Transverse colon (tissue), 4 donors: ENCODE measurements at regions not wholly inside any gene's neighbourhood (a gene's known extent, or its start where the extent isn't known, plus 50 kb on each side); places are given as distances from the start of the nearest gene placed in this dataset.

ENCODE experiments used
- EP300 ChIP-seq: sonication (generic); formaldehyde crosslinking; IDR thresholded peaks from one replicate; pipeline ENCODE4 v1.6.1; 2017; ENCODE audit warnings: antibody characterized with exemption, low read depth
- POLR2A ChIP-seq: fragments of 450-650 bp; IDR thresholded peaks from one replicate; pipeline ENCODE4 v1.6.1; 2016; ENCODE audit warnings: antibody characterized with exemption, mild to moderate bottlenecking, moderate library complexity
- POLR2AphosphoS5 ChIP-seq, 3 donors: sonication (generic); formaldehyde crosslinking; IDR thresholded peaks; one replicate each; pipeline ENCODE4 v1.6.1; 2016; ENCODE audit warnings: antibody characterized with exemption in 3 of 3
- TF ChIP-seq, protein P1 (sequence below), 5 experiments: fragments of 200-600 bp in 3 of 5; fragments of 450-650 bp in 2 of 5; sonication (generic) in 3 of 5; IDR thresholded peaks; 1 replicate in 2 of 5; 2 replicates in 3 of 5; pipeline ENCODE4 v1.5.1; 2016 to 2017; ENCODE audit warnings: antibody characterized with exemption in 5 of 5, inconsistent platforms in 3 of 5, mild to moderate bottlenecking in 2 of 5, moderate library complexity in 1 of 5

DNA sequence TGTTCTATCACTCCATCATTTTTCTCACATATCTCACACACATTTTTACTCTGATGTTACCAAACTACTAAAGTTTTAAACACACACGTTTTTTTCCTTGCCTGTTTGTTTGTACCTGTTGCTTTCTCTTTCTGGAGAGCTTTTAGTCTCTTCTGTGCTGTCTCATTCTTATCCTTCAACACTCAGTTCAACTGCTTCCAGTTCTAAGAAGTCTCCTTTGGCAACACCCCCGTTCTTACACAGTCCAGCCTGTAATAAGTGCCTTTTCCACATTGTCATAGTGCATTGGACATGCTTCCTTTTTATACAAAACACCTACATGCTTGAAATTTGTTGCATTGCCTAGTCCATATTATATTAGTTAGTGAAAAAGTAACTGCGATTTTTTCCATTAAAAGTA, 360.2 kb upstream of the BRINP3 start:
- TF ChIP-seq, protein P1, sequence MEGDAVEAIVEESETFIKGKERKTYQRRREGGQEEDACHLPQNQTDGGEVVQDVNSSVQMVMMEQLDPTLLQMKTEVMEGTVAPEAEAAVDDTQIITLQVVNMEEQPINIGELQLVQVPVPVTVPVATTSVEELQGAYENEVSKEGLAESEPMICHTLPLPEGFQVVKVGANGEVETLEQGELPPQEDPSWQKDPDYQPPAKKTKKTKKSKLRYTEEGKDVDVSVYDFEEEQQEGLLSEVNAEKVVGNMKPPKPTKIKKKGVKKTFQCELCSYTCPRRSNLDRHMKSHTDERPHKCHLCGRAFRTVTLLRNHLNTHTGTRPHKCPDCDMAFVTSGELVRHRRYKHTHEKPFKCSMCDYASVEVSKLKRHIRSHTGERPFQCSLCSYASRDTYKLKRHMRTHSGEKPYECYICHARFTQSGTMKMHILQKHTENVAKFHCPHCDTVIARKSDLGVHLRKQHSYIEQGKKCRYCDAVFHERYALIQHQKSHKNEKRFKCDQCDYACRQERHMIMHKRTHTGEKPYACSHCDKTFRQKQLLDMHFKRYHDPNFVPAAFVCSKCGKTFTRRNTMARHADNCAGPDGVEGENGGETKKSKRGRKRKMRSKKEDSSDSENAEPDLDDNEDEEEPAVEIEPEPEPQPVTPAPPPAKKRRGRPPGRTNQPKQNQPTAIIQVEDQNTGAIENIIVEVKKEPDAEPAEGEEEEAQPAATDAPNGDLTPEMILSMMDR (IDR thresholded peaks at IDR 0.05) = no peak
- TF ChIP-seq POLR2A = no peak
- TF ChIP-seq EP300 = no peak
- TF ChIP-seq POLR2AphosphoS5 (IDR thresholded peaks at IDR 0.05) = no peak
